H7 (cell line): ENCODE measurements at regions not wholly inside any gene's neighbourhood (a gene's known extent, or its start where the extent isn't known, plus 50 kb on each side); places are given as distances from the start of the nearest gene placed in this dataset.

ENCODE experiments used
- DNase-seq: peaks from one replicate; pipeline ENCODE4 v3.0.0; 2012
- H3K27me3 ChIP-seq: 2 replicates; pipeline ENCODE4 v1.6.0; 2011; ENCODE audit warnings: mild to moderate bottlenecking, low read length; ENCODE audit not compliant: control insufficient read depth, insufficient read depth
- H3K36me3 ChIP-seq: replicated peaks from 2 replicates; pipeline ENCODE4 v1.5.1; 2011; ENCODE audit warnings: low read length; ENCODE audit not compliant: control insufficient read depth, insufficient read depth
- H3K4me3 ChIP-seq: 2 replicates; pipeline ENCODE4 v1.5.1; 2011; ENCODE audit warnings: low read depth, mild to moderate bottlenecking, control low read depth, low read length, moderate library complexity; ENCODE audit not compliant: insufficient read depth

DNA sequence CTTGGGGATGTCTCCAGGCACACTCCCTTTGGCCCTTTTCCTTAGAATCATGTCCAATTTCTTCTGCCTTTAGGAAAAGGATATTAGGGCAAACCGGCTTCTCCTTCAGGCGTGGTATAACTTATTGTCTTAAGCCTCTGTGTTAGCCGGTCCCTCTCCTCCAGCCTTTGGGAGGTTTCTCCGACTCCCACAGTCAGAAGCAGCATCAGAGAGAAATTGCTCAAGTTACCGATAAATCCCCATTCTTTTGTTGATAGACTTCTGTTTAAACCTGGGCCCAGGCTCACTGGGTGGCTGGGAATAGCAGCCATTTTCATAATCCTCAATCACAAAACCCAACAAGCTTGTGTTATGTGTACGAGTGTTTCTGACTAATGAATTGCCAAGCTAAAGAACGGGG is 85.4 kb upstream of the KAZN start:
- H3K36me3 ChIP-seq: no peaks in the 10 kb centered on the region
- H3K27me3 ChIP-seq: no peaks in the 10 kb centered on the region; the same call in 1 of the 2 replicates
- no peak overlapping the region for H3K4me3 ChIP-seq
- peak; percentile 19 for DNase-seq

- DNase-seq: no peak
- Histone ChIP-seq H3K4me3 (no peak overlapping the region), H3K36me3 (no peaks in the 10 kb centered on the region), H3K27me3 (no peaks in the 10 kb centered on the region; the same call in 1 of the 2 replicates)
These were observed 83.7 kb upstream of the KAZN start for GRCh38 chr1:14514739-14515138.

GRCh38 chr1:14516974-14517840 is 81.3 kb upstream of the KAZN start:
- peaks cover 2% of the 10 kb centered on the region; the same call in 1 of the 2 replicates for H3K27me3 ChIP-seq
- no peaks in the 10 kb centered on the region for H3K36me3 ChIP-seq
- H3K4me3 ChIP-seq: no peak overlapping the region
- DNase-seq: no peak

DNA sequence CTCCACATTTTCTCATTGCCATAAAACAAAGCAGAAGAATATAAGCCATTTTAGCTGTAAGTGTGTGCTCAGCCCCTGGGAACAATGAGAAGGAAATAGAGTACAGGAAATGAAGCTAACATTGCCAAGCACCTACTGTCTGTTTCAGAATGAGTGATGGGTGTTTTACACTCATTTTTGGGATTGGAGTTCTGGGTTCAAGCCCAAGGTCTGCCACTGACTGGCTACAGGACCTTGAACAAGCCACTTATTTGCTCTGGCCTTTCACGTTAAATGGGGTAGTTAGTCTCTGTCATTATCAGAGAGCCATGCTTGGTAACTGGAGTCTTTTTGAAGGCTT is 80.7 kb upstream of the KAZN start:
- H3K4me3 ChIP-seq: no peak overlapping the region
- no peaks in the 10 kb centered on the region for H3K36me3 ChIP-seq
- DNase-seq: no peak
- peaks cover 2% of the 10 kb centered on the region; the same call in 1 of the 2 replicates for H3K27me3 ChIP-seq

DNA sequence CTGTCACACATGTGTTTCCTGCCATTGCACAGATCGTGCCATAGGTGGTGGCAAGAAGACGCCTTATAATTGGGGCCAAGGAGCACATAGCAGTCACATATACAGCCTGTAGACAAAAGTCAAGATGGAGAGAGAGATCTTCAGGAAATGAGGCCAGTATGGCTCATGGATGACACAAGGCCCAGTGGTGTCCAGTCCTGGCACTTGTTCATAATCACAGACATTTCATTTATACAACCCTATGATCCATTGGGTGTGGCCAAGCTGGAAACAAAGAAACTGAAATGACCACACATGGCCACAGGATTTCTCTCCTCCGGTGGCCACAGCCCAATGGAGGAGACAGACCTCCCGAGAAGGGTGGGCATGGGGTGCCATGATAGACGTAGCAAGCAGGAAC is 78.5 kb upstream of the KAZN start:
- no peak for DNase-seq
- H3K4me3 ChIP-seq: no peak overlapping the region
- H3K27me3 ChIP-seq: peaks cover 2% of the 10 kb centered on the region; the same call in 1 of the 2 replicates
- no peaks in the 10 kb centered on the region for H3K36me3 ChIP-seq

GRCh38 chr1:14520514-14521163 is 77.8 kb upstream of the KAZN start:
- Histone ChIP-seq H3K36me3 (no peaks in the 10 kb centered on the region), H3K4me3 (no peak overlapping the region), H3K27me3 (peaks cover 2% of the 10 kb centered on the region; the same call in 1 of the 2 replicates)
- no peak for DNase-seq

DNA sequence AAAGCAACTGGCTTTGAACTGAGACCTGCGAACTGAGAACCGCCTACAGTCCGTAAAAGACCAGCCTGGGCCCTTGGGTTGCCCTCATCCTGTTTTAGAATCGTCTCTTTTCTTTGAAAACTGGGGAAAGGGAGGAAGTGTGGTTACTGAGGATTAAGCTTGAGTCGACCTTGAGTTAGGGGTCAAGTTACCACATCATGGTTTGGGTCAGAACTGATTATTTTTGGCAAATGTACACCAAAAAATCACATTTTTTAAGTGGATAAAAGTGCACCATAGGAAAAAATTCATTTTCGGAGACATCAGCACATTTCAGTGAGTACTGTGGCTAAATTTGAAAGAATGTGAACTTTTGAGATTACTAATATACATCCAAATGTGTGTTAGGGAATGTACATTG is 76.9 kb upstream of the KAZN start:
- Histone ChIP-seq H3K4me3 (no peak overlapping the region), H3K27me3 (peaks cover 2% of the 10 kb centered on the region; the same call in 1 of the 2 replicates), H3K36me3 (no peaks in the 10 kb centered on the region)
- DNase-seq: no peak

- DNase-seq: no peak
- Histone ChIP-seq H3K36me3 (no peaks in the 10 kb centered on the region), H3K27me3 (peaks cover 2% of the 10 kb centered on the region; the same call in 1 of the 2 replicates), H3K4me3 (no peak overlapping the region)
These were observed 76.2 kb upstream of the KAZN start for GRCh38 chr1:14522077-14522925.

GRCh38 chr1:14522926-14523241 is 75.6 kb upstream of the KAZN start:
- H3K4me3 ChIP-seq: no peak overlapping the region
- peak; percentile 42 for DNase-seq
- peaks cover 2% of the 10 kb centered on the region; the same call in 1 of the 2 replicates for H3K27me3 ChIP-seq
- H3K36me3 ChIP-seq: no peaks in the 10 kb centered on the region

DNA sequence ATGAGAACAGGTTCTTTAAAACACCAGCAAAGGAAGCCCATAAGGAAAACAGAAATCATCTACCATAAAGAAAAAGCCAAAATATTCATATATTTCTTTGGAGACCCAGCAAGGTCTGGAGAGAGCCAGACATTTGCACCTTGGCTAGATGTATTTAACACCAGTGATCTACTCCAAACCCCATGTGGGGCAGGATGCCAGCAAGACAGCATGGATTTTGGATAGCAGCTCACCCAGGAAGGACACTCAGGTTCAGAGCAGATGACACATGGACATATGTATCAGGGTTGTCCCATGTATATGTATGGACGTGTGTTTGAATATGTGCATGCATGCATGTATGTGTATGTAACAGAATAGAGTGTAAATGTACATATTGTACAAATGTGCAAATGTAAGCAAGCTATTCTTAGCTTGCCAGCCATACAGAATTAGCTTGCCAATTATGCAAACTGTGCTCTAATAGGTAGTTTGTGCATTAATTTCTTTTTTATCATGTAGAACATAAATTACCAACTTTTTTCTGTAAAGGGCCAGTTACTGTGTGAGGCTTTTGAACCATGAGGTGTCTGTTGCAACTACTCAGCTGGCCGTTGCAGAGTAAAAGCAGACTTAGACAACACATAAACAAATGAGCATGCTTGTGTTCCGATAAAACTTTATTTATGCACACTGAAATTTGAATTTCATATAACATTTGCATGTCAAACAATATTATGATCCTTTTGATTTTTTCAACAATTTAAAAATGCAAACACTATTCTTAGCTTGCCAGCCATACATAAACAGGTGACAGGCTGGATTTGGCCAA is 73.5 kb upstream of the KAZN start:
- Histone ChIP-seq H3K36me3 (no peaks in the 10 kb centered on the region), H3K4me3 (no peak overlapping the region), H3K27me3 (peaks cover 2% of the 10 kb centered on the region; the same call in 1 of the 2 replicates)
- DNase-seq: no peak

DNA sequence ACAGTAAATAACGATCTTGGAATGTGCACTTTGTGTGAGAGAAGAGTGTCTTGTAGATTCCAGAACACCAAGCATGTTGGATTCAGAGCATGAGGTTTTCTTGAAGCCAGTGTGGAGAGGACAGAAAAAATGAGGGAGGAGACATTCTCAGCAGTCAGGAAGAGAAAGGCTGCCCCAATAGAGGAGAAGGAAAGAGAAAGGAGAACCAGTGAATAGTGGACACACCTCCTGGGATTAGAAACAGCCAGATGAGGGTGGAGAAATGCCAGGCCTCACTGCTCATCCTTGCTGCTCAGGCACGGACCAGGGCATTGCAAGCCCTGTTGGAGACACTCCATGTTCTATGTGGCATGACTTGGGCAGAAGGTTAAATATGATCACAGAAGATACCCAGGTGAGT is 69.0 kb upstream of the KAZN start:
- Histone ChIP-seq H3K36me3 (no peaks in the 10 kb centered on the region), H3K4me3 (no peak overlapping the region), H3K27me3 (no peaks in the 10 kb centered on the region; the same call in 1 of the 2 replicates)
- DNase-seq: no peak

DNA sequence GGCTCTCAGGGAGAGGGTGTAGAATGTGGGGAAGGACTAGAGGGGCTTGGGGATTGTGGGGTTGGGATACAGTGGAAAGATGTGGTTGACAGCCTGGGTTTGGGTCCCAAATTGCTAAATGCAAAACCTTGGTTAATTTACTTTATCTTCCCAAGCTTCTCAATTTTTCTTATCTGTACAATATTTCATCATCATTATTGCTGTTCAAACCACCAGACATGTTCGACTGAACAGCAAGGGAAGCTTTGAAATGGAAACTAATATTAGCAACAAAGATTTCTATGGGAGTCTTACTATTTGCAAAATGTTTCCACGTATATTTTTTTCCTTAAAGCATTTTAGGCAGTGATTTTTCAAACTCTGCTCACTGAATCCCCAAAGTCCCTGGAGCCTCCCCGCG is 67.0 kb upstream of the KAZN start:
- no peak for DNase-seq
- H3K27me3 ChIP-seq: no peaks in the 10 kb centered on the region; the same call in 1 of the 2 replicates
- no peak overlapping the region for H3K4me3 ChIP-seq
- no peaks in the 10 kb centered on the region for H3K36me3 ChIP-seq

DNA sequence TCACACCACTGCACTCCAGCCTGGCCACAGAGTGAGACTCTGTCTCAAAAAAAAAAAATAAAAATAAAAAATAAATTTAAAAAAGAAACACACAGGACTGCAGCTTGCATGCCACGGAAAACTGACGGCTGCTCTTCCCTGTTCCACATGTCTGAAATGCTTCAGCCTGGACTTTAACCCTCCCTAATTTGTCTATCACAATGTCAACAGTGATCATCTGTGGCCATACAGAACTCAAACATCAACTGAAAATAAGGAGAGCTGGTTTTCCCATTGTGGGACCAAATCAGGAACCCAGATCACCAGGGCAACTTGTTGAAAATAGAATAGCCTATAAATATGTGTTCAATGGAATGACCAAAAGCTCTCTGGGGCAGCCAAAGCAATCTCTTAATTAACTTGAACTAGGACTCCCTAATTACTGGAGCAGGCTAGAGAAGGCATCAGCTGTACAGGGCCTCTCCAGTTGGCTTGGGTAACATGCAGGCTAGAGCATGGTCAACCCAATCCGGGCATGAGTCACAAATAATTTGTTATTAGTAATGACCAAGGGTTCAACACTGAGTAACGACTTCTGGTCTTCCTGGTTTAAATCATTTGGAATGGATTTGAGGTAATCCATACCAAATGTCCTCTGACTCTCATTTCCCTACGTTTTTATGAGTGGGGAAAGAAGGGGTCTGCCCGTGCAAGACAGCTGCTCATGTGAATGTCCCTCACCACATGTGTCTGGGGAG is 62.7 kb upstream of the KAZN start:
- H3K27me3 ChIP-seq: no peaks in the 10 kb centered on the region; the same call in 1 of the 2 replicates
- H3K4me3 ChIP-seq: no peak overlapping the region
- no peak for DNase-seq
- H3K36me3 ChIP-seq: no peaks in the 10 kb centered on the region
